Panc1 (cell line): ENCODE measurements at regions not wholly inside any gene's neighbourhood (a gene's known extent, or its start where the extent isn't known, plus 50 kb on each side); places are given as distances from the start of the nearest gene placed in this dataset.

Source experiments
- TCF7L2 ChIP-seq: IDR thresholded peaks from 2 replicates; pipeline ENCODE4 v1.6.1; 2011; ENCODE audit warnings: mild to moderate bottlenecking, low read depth, low read length, inconsistent platforms
- TF ChIP-seq, protein P1 (sequence below): fragments of 450-650 bp; IDR thresholded peaks from 2 replicates; pipeline ENCODE4 v1.5.1; 2017; ENCODE audit warnings: mild to moderate bottlenecking

DNA sequence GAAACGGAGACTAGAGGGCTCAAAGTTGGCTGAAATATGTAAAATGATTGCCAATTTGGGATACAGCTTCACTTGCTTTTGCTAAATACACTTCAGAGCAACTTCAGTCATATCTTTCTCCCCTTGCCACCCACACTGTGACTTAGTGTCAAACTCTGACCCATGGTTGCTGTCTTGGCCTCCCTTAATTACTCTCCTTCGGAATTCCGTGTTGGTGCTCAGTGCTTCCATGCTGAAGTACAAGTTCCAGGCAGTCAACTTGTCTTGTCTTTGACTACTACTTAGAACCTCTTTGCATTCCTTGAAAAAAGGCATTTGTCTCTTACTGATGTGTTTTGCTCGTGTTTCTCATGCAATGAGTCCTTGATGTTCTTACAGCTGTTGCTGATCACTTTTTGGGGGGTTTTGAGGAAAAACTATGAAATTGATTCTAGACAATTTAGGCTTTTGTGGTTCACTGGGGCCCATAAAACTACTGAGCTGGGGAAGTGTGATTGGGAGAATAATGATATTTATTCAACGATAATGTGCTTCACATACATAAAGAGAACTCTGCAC, 146.0 kb downstream of the UBE2E3 start:
- TF ChIP-seq TCF7L2 = no peak
- TF ChIP-seq, protein P1, sequence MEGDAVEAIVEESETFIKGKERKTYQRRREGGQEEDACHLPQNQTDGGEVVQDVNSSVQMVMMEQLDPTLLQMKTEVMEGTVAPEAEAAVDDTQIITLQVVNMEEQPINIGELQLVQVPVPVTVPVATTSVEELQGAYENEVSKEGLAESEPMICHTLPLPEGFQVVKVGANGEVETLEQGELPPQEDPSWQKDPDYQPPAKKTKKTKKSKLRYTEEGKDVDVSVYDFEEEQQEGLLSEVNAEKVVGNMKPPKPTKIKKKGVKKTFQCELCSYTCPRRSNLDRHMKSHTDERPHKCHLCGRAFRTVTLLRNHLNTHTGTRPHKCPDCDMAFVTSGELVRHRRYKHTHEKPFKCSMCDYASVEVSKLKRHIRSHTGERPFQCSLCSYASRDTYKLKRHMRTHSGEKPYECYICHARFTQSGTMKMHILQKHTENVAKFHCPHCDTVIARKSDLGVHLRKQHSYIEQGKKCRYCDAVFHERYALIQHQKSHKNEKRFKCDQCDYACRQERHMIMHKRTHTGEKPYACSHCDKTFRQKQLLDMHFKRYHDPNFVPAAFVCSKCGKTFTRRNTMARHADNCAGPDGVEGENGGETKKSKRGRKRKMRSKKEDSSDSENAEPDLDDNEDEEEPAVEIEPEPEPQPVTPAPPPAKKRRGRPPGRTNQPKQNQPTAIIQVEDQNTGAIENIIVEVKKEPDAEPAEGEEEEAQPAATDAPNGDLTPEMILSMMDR = no peak
